ENCODE measurements at regions not wholly inside any gene's neighbourhood (a gene's known extent, or its start where the extent isn't known, plus 50 kb on each side); places are given as distances from the start of the nearest gene placed in this dataset.
"Not testable (repeated sequence)": the region's sequence is repeated elsewhere in the genome, so short reads cannot be mapped to it uniquely, and the experiment has no call there.

DNA sequence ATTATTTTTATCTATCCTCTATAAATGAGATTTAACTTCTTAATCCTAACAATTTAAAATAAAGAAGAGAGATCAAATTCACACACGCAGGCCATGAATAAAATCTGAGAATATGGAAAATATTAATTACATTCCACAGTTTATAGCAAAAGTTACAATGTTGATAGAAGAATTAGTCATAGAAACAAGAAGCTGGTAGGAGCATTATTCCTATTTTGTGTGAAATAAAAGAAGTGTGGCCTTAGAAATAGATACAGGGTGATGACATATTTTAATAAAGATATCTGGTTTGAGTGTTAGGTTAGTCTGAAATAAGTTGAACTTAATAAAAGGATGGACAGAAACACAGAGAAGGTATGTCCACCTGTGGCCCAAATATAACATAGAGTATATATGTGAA lies 790.4 kb upstream of the NUDT12 start:
- 94% methylated on average over 1 of the region's 1 CpG for WGBS
- ATAC-seq (no peak), DNase-seq (no peak)
- H3K27me3 ChIP-seq (ENCODE audit: control insufficient read depth, insufficient read depth), result no peaks in the 10 kb centered on the region
- H3K4me1 ChIP-seq (ENCODE audit: control insufficient read depth, insufficient read depth, low read length), result no peaks in the 10 kb centered on the region
- H3K9me3 ChIP-seq (ENCODE audit: control insufficient read depth, low read length), result no peaks in the 10 kb centered on the region
- intact Hi-C loops (cut with DNase I), result no loop called here
- no peak overlapping the region for H3K4me3 ChIP-seq (ENCODE audit: low read length)
- H3K27ac ChIP-seq (ENCODE audit: low read length), result no peak overlapping the region

DNA sequence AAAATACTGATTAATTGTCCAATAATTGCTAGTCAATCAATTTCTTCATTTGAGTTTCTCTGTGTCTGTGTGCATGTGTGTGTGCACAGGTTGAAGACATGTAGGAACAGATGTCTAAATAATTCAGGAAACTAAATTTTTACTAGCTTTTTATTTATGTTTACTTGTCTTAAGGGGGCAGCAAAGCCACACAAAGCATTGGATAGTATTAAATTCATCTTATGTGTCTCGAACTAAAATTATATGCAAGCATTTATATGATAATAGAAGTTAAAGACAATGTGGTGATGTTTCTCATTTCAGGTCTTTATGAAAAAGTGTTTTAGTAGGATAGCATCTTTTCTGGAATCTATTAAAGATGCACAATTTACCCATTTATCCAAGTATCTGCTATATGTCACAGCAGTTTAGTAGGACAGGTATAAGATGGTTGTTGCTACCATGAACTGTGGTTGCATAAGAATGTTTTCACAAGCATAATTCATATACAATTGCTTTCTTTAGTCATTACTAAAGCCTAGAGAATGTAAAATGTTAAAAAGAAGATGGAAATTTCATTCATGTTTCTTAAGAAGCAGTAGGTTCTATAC lies 784.6 kb upstream of the NUDT12 start:
- Histone ChIP-seq H3K27me3 (ENCODE audit: control insufficient read depth, insufficient read depth) (no peaks in the 10 kb centered on the region), H3K27ac (ENCODE audit: low read length) (no peak overlapping the region), H3K4me1 (ENCODE audit: control insufficient read depth, insufficient read depth, low read length) (no peaks in the 10 kb centered on the region), H3K4me3 (ENCODE audit: low read length) (no peak overlapping the region), H3K9me3 (ENCODE audit: control insufficient read depth, low read length) (no peaks in the 10 kb centered on the region)
- ATAC-seq, result no peak
- intact Hi-C loops (cut with DNase I), result no loop called here
- 22% methylated on average over 1 of the region's 1 CpG for WGBS
- DNase-seq, result no peak

DNA sequence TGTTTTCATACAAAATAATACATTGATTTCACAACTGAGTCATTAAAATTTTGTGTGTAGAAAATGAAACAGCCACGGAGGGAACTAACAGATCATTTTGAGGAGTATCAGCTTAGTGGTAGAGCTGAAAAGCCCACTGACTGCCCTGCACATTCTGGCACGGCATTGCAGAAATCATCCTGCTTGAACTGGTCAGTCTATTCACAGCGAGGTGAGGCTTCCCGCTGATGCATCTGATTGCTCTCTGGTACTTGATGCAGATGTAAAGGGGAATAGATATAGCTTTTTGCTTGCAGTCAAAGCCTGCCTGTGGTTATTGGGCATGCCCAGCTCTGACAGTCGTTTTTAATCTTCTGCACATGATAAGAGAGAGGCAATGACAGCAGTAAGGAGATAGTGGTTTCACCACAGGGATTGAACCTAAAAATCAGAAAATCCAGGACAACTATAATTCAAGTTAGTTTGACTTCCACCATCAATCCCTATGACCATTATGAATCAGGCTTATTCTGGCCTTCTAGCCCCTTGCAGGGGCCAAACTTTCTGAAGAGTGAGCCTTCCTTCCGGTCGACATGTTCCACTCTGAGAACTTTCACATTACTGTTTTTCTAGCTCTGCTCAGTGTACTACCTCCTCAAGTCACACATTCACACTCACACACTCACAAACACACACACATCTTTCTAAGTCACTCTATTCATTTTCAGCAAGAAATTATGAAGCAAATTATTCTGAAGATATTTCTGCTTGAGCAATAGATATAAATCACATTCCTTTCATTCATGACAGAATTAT lies 782.8 kb upstream of the NUDT12 start:
- ATAC-seq (no peak), DNase-seq (no peak)
- intact Hi-C loops (cut with DNase I), result no loop called here
- Histone ChIP-seq H3K4me3 (ENCODE audit: low read length) (no peak overlapping the region), H3K27ac (ENCODE audit: low read length) (no peak overlapping the region), H3K4me1 (ENCODE audit: control insufficient read depth, insufficient read depth, low read length) (no peaks in the 10 kb centered on the region), H3K9me3 (ENCODE audit: control insufficient read depth, low read length) (no peaks in the 10 kb centered on the region), H3K27me3 (ENCODE audit: control insufficient read depth, insufficient read depth) (no peaks in the 10 kb centered on the region)
- WGBS, result 44% methylated on average over 7 of the region's 7 CpGs

DNA sequence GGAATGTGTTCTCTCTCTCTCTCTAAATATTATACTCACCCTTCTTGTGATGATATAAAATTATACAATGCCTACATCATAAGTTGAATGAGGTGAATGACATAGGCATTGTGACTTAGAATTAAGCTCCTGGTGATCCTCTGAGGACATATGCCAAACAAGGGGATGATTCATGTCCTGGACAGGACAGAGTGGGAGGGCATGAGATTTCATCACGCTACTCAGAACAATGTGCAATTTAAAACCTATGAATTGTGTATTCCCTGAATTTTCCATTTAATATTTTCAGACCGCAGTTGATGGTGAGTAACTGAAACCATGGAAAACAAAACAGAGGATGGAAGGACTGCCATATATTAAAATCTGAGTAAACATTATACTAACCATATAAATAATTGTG lies 782.2 kb upstream of the NUDT12 start:
- Histone ChIP-seq H3K4me1 (ENCODE audit: control insufficient read depth, insufficient read depth, low read length) (no peaks in the 10 kb centered on the region), H3K9me3 (ENCODE audit: control insufficient read depth, low read length) (no peaks in the 10 kb centered on the region), H3K4me3 (ENCODE audit: low read length) (no peak overlapping the region), H3K27me3 (ENCODE audit: control insufficient read depth, insufficient read depth) (no peaks in the 10 kb centered on the region), H3K27ac (ENCODE audit: low read length) (no peak overlapping the region)
- intact Hi-C loops (cut with DNase I), result no loop called here
- WGBS, result 57% methylated on average over 2 of the region's 2 CpGs
- ATAC-seq (no peak), DNase-seq (no peak)

DNA sequence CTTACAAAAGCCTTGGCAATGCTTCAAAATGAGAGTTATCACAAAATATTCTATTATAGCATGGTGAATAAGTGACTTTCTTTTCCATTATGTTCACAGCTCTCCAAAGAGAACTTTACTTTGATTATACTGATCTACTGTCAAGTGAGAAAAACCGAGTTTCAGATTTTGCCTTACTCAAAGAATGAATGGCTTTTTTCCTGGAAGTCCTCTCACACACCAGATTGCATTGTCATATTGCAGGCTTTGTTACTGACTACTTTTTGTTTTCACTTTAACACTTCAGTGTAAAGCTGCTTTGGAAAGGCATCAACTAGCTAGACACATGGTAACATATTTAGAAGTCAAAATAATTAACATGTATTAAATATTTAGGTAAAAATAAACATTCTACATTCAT lies 765.2 kb upstream of the NUDT12 start:
- intact Hi-C loops (cut with DNase I), result no loop called here

DNA sequence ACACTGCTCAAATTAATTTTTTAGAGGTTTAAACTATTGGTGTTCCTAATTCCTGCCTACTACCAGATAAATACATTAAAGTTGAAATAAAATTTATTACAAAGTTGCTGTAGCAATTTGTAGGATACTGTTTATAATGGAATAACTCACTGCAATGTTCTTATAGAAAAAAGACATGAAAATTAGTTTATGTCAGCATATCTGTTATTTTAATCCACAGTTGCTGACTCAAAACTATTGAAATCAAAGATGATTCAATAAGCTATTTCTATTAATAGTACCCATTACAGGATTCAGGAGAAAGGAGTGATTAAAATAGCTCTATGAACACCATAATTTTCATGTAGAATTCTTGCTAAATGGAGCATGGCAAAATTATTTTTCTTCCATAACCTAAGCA lies 764.4 kb upstream of the NUDT12 start:
- H3K27ac ChIP-seq (ENCODE audit: low read length), result no peak overlapping the region
- no peak for DNase-seq
- intact Hi-C loops (cut with DNase I), result no loop called here
- ATAC-seq, result no peak
- no peaks in the 10 kb centered on the region for H3K27me3 ChIP-seq (ENCODE audit: control insufficient read depth, insufficient read depth)
- no peak overlapping the region for H3K4me3 ChIP-seq (ENCODE audit: low read length)
- no peaks in the 10 kb centered on the region for H3K9me3 ChIP-seq (ENCODE audit: control insufficient read depth, low read length)
- H3K4me1 ChIP-seq (ENCODE audit: control insufficient read depth, insufficient read depth, low read length), result no peaks in the 10 kb centered on the region

More for the DNA sequence above, 765.2 kb upstream of the NUDT12 start:
- Histone ChIP-seq H3K9me3 (ENCODE audit: control insufficient read depth, low read length) (no peaks in the 10 kb centered on the region), H3K4me3 (ENCODE audit: low read length) (no peak overlapping the region), H3K27ac (ENCODE audit: low read length) (no peak overlapping the region), H3K4me1 (ENCODE audit: control insufficient read depth, insufficient read depth, low read length) (no peaks in the 10 kb centered on the region), H3K27me3 (ENCODE audit: control insufficient read depth, insufficient read depth) (no peaks in the 10 kb centered on the region)
- WGBS, result 21% methylated on average over 1 of the region's 1 CpG
- no peak for ATAC-seq
- DNase-seq, result no peak

DNA sequence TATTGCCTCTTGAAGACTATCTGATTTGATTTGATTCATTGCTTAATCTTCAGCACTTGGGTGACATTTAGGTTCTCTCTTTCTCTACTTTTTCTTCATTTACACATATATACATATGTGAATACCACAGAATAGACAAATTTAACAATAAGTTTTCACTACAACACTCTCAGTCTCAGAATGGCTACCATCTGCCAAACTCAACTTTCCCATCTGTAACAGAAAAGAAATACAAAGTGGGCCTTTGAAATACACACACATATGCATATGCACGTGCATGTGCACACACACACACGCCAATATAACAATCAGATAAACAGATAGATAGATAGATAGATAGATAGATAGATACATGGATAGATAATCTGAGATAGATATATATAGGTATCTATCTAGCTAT lies 762.8 kb upstream of the NUDT12 start:
- Histone ChIP-seq H3K4me3 (ENCODE audit: low read length) (no peak overlapping the region), H3K4me1 (ENCODE audit: control insufficient read depth, insufficient read depth, low read length) (no peaks in the 10 kb centered on the region), H3K27me3 (ENCODE audit: control insufficient read depth, insufficient read depth) (no peaks in the 10 kb centered on the region), H3K9me3 (ENCODE audit: control insufficient read depth, low read length) (no peaks in the 10 kb centered on the region), H3K27ac (ENCODE audit: low read length) (no peak overlapping the region)
- 90% methylated on average over 2 of the region's 2 CpGs for WGBS
- intact Hi-C loops (cut with DNase I), result no loop called here
- no peak for DNase-seq
- no peak for ATAC-seq

DNA sequence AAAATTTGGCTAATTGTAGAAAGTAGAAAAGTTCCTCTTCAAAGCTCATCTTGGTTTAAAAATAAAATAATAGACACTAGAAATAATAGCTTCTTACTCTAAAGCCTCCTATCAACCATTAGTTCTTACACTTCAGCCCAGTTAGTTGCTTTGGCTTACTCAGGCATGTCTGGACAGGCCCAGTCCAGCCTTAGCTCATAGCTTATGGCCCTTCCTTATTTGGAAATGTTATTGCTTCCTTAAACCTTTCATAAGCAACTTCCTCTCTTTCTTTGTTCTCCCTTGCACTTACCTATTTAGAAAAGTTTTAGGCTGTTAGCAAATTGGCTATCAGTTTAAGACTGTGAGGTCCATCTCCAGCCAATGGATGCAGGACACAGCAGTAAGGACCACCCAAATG lies 754.1 kb upstream of the NUDT12 start:
- H3K9me3 ChIP-seq (ENCODE audit: control insufficient read depth, low read length); H3K27me3 ChIP-seq (ENCODE audit: control insufficient read depth, insufficient read depth); DNase-seq; H3K4me3 ChIP-seq (ENCODE audit: low read length); intact Hi-C loops (cut with DNase I); H3K27ac ChIP-seq (ENCODE audit: low read length); H3K4me1 ChIP-seq (ENCODE audit: control insufficient read depth, insufficient read depth, low read length); ATAC-seq: not testable (repeated sequence)

DNA sequence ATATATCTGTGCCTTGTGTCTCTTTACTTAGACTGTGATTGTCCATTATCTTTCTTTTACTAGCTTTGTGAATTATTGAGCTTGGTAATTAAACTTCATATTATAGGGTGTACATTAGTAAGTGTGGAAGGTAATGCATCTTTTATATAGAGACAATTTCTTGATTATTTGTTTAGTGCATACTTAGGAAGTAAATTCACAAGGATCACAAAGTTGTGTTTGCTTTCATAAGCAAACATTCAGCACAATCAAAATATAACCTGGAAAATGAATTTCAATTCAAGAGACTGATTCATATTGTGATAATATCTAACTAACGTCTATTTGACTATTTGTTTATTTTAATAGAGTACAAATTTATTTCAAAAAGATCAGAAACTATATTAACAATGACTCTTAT lies 749.9 kb upstream of the NUDT12 start:
- Histone ChIP-seq H3K4me1 (ENCODE audit: control insufficient read depth, insufficient read depth, low read length) (no peaks in the 10 kb centered on the region), H3K27me3 (ENCODE audit: control insufficient read depth, insufficient read depth) (no peaks in the 10 kb centered on the region), H3K9me3 (ENCODE audit: control insufficient read depth, low read length) (no peaks in the 10 kb centered on the region), H3K4me3 (ENCODE audit: low read length) (no peak overlapping the region), H3K27ac (ENCODE audit: low read length) (no peak overlapping the region)
- ATAC-seq, result no peak
- no peak for DNase-seq
- intact Hi-C loops (cut with DNase I), result no loop called here
- WGBS, result 56% methylated on average over 1 of the region's 1 CpG

DNA sequence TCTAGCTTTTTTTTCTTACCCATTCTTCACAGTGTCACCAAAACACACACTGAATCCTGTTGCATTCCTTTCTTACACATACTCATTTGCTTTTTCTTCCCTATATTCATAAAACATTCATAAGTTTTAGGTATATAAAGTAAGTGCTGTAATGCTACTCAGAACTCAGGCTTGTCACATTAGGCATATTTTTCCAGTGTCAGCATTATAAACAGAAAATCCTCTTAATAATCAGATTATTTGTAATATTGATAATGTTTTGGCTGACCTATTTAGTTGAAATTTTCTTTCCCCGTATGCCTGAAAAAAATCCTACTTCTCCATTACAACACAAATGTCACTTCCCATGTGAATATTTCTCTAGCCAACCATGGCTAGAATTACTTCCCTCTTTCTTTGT lies 743.0 kb upstream of the NUDT12 start:
- ATAC-seq (no peak), DNase-seq (no peak)
- H3K9me3 ChIP-seq (ENCODE audit: control insufficient read depth, low read length), result no peaks in the 10 kb centered on the region
- intact Hi-C loops (cut with DNase I), result no loop called here
- no peak overlapping the region for H3K4me3 ChIP-seq (ENCODE audit: low read length)
- no peaks in the 10 kb centered on the region for H3K4me1 ChIP-seq (ENCODE audit: control insufficient read depth, insufficient read depth, low read length)
- H3K27me3 ChIP-seq (ENCODE audit: control insufficient read depth, insufficient read depth), result no peaks in the 10 kb centered on the region
- no peak overlapping the region for H3K27ac ChIP-seq (ENCODE audit: low read length)
- WGBS, result 55% methylated on average over 1 of the region's 1 CpG

DNA sequence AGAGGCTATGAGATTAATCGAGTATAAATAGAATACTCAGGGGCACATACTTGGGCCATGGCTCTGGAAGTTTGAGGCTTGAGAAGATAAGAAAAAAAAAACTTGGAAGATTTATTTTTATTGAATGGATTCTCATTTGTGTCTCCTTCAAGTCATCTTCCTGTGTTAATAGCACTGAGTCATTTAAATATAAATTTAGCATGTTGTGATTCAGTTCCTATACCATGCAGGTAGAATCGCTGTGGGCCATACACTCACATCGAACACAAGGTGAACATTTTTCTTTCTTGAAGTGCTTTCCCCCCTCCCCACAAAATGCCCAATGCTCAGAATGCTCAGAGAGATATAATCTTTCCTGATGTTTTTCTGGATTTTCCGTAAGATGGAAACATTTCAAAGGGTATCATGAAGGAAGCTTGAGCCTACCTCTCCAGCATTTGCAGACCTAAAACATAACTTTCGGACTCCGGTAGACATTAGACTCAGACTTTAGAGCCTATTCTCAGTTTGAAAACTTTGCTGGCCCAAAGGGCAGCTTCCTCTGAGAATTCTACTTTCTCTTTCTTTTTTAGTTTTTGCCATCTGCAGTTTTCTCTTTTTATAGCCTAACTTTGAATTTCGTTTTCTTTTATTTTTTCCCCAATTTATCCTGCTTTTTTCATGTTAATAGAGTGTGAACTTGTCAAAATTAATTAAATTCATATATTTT lies 737.6 kb upstream of the NUDT12 start:
- H3K27ac ChIP-seq (ENCODE audit: low read length), result no peak overlapping the region
- no peak for ATAC-seq

More for the DNA sequence above, 737.6 kb upstream of the NUDT12 start:
- intact Hi-C loops (cut with DNase I), result no loop called here
- DNase-seq, result no peak
- Histone ChIP-seq H3K4me3 (ENCODE audit: low read length) (no peak overlapping the region), H3K4me1 (ENCODE audit: control insufficient read depth, insufficient read depth, low read length) (no peaks in the 10 kb centered on the region), H3K9me3 (ENCODE audit: control insufficient read depth, low read length) (no peaks in the 10 kb centered on the region), H3K27me3 (ENCODE audit: control insufficient read depth, insufficient read depth) (no peaks in the 10 kb centered on the region)
- WGBS, result 82% methylated on average over 7 of the region's 7 CpGs

Data from right cardiac atrium (tissue), 5 donors.